Pancreas (tissue), 10 donors: ENCODE measurements at regions not wholly inside any gene's neighbourhood (a gene's known extent, or its start where the extent isn't known, plus 50 kb on each side); places are given as distances from the start of the nearest gene placed in this dataset.

ENCODE experiments used
- ATAC-seq, 4 donors: fragments of 200-7000 bp; cut with Tn5 transposase; one replicate each; pipeline versions ENCODE4 v1.8.0 to v1.9.1; 2020; ENCODE audit warnings: mild to moderate bottlenecking in 4 of 4, moderate library complexity in 4 of 4
- DNase-seq, 6 donors: peaks; one replicate each; pipeline ENCODE4 v3.0.0-alpha.2; 2020
- FAIRE-seq: peaks from 2 replicates; lab custom pipeline; 2012; peaks lifted over from hg19 to GRCh38; lab: Jason Lieb, UNC
- H3K27ac ChIP-seq, 4 donors: fragments of 200-600 bp; sonication (generic); 1 replicate in 3 of 4; 2 replicates in 1 of 4; pipeline versions ENCODE4 v1.5.0 to v1.8.0; 2020
- H3K27me3 ChIP-seq, 4 donors: fragments of 200-600 bp; one replicate each; pipeline ENCODE4 v1.8.0; 2021
- H3K36me3 ChIP-seq, 3 donors: fragments of 200-600 bp; sonication (generic) in 1 of 3; one replicate each; pipeline versions ENCODE4 v1.5.0 to v1.8.0; 2020 to 2021
- H3K4me1 ChIP-seq, 3 donors: fragments of 200-600 bp; one replicate each; pipeline ENCODE4 v1.8.0; 2021
- H3K4me3 ChIP-seq, 4 donors: fragments of 200-600 bp; sonication (generic) in 2 of 4; one replicate each; pipeline versions ENCODE4 v1.5.0 to v1.8.0; 2020 to 2021
- H3K9me3 ChIP-seq, 4 donors: fragments of 200-600 bp; one replicate each; pipeline ENCODE4 v1.8.0; 2021
- CTCF ChIP-seq, 4 donors: fragments of 200-600 bp; sonication (generic) in 3 of 4; IDR thresholded peaks; one replicate each; pipeline versions ENCODE4 v1.5.0 to v1.8.0; 2021; ENCODE audit warnings: antibody characterized with exemption in 4 of 4
- WGBS, 2 donors: extraction: QIAGEN DNeasy Blood & Tissue Kit; methylation state at CpG; one replicate each; pipeline ENCODE4 v1.1.7; 2013; 5-methylcytosine and 5-hydroxymethylcytosine counted together
- intact Hi-C, 3 donors: fragments of 100-400 bp; cut with DNase I; formaldehyde crosslinking; loops; one replicate each; pipeline versions ENCODE4 v1.11.1 to v1.14.2; 2022
- donor health status: healthy with polysubstance abuse.
- donor health status: DM: no; HTN: no; CAD: no; lungs with moderate emphysema.
- donor health status: DM: no; HTN: no; CAD: no.
- donor health status: control.
- donor health status: control.
- donor health status: Bipolar disorder and iron deficiency.
- donor health status: DM: yes; HTN: yes; CAD: no.
- donor health status: DM: no; HTN: no; CAD: no.
- donor health status: DM: no; HTN: no; CAD: no.
- donor health status: DM: yes; HTN: yes; CAD: no.

- no peak for TF ChIP-seq CTCF (IDR thresholded peaks at IDR 0.05)
- FAIRE-seq (no peak), ATAC-seq (no peak), DNase-seq (no peak)
- no peak overlapping the region for H3K4me3 ChIP-seq
- H3K36me3 ChIP-seq = no peaks in the 10 kb centered on the region
- 83 to 88% methylated on average over 3 of the region's 3 CpGs for WGBS, 2 donors
- intact Hi-C loops = no loop called here
- H3K27ac ChIP-seq = no peak overlapping the region
- no peaks in the 10 kb centered on the region for H3K4me1 ChIP-seq
- H3K9me3 ChIP-seq = no peaks in the 10 kb centered on the region
- H3K27me3 ChIP-seq = no peaks in the 10 kb centered on the region
Observed at GRCh38 chr1:168782559-168783116, 53.6 kb upstream of the DPT start.

- H3K4me1 ChIP-seq = peaks cover 0 to 3% (median 0%) of the 10 kb centered on the region in 3 donors
- no peak overlapping the region for H3K4me3 ChIP-seq
- no peaks in the 10 kb centered on the region for H3K36me3 ChIP-seq
- ATAC-seq (peak in 3 of 4 donors; percentile 31 to 66 (median 33)), DNase-seq (no peak), FAIRE-seq (peak; percentile 86)
- intact Hi-C loops = no loop called here
- H3K27ac ChIP-seq = no peak overlapping the region
- WGBS, 2 donors = 66 to 67% methylated on average over 4 of the region's 4 CpGs
- no peak for TF ChIP-seq CTCF (IDR thresholded peaks at IDR 0.05)
- no peaks in the 10 kb centered on the region for H3K27me3 ChIP-seq
- H3K9me3 ChIP-seq = no peaks in the 10 kb centered on the region
Observed at GRCh38 chr1:168783458-168784210, 54.6 kb upstream of the DPT start.

- TF ChIP-seq CTCF (IDR thresholded peaks at IDR 0.05) = no peak
- Histone ChIP-seq H3K36me3 (no peaks in the 10 kb centered on the region), H3K27ac (no peak overlapping the region), H3K27me3 (no peaks in the 10 kb centered on the region), H3K4me1 (peaks cover 0 to 3% (median 0%) of the 10 kb centered on the region in 3 donors), H3K4me3 (no peak overlapping the region), H3K9me3 (no peaks in the 10 kb centered on the region)
- intact Hi-C loops = no loop called here
- DNase-seq (no peak), ATAC-seq (no peak), FAIRE-seq (no peak)
- WGBS, 2 donors = 86% methylated on average over 4 of the region's 4 CpGs
Observed at GRCh38 chr1:168786476-168787330, 57.7 kb upstream of the DPT start.

GRCh38 chr1:168788258-168788657, 59.3 kb upstream of the DPT start:
- Histone ChIP-seq H3K4me3 (no peak overlapping the region), H3K36me3 (no peaks in the 10 kb centered on the region), H3K27me3 (no peaks in the 10 kb centered on the region), H3K4me1 (peaks cover 0 to 3% (median 0%) of the 10 kb centered on the region in 3 donors), H3K9me3 (no peaks in the 10 kb centered on the region), H3K27ac (no peak overlapping the region)
- intact Hi-C loops = no loop called here
- ATAC-seq (no peak), DNase-seq (no peak), FAIRE-seq (no peak)
- 88 to 94% methylated on average over 1 of the region's 1 CpG for WGBS, 2 donors
- TF ChIP-seq CTCF (IDR thresholded peaks at IDR 0.05) = no peak
